ENCODE measurements at regions not wholly inside any gene's neighbourhood (a gene's known extent, or its start where the extent isn't known, plus 50 kb on each side); places are given as distances from the start of the nearest gene placed in this dataset.
A peak's percentile ranks its signal among the peaks of the same experiment; 100 is the strongest.

DNA sequence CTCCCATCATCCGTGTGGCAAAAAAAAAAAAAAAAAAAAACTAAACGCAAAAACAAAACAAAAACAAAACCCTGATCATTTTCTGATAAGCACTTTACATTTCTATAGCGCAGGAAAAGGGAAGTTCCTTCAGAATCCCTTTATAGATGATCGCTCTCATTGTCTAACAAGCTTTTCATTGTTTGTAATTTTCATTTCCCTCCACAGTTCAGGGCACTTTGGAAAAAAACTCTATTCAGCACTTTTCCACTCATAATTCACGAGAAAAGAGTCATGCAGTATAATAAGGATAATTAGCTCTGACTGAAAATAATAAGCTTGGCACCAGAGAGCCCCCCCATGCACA, 89.4 kb upstream of the ATXN1 start:
- DNase-seq: no peak

DNA sequence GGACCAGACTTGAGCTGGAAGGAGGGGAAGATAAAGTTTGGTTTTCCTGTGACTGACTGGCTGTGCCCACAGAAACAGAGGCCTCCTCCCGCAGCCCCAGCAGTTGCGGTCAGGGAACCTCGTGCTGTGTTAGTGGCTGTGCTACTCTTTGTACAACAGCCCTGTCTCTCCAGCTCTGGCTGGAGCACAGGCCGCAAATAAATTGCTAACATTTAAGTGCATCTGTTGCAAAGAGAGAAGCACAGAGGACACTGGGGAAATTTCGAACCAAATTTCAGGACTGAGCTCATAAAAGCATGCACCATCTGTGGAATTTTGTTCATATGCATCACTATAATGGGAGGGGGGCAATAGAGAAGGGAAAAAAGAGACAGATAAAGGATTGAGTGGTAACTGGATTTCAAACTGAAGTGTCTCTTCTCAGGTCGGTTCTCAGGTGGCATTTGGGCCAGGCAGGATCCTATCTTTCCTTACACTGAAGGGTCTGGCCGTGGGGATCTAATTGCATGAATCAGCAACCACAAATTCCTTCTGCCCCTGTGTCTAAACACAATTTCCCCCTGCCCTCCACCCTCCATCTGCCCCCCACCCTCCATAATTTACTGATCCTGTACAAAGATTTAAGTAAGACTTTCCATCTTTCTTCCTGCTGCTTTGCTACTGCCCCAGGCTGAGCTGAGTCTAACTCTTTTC, 88.9 kb upstream of the ATXN1 start:
- DNase-seq: peak; percentile 51

DNA sequence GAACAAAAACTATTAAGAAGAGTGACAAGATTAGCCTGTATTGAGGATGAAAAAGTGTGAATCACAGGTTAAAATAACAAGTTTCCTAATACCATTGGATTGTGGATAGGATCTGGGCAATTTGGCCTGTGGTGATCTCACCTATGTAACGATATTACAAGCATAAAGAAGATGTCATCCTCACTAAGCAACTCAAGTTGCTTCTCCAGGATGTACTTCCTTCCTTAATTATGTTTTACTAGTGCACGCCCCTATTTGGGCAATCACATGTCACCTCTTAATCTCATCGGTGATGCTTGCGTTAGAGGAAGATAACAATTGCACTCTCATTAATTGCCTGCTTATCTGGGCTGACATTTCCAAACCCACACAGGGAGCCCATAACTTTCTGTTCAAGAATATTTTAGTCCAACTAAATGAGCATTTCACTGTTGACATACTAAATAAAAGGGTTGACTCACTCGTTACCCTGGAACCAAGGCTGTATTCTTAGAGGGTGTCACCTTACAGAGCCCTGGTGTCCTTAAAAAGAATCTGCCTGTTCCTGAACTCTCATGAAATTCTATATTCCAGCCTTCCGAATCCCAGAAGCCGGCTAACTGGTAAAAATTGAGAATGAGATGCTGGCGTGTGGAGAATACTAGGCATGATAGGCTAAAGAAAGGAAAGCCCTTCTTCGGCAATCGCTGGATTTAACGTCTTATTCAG, 88.2 kb upstream of the ATXN1 start:
- no peak for DNase-seq

DNA sequence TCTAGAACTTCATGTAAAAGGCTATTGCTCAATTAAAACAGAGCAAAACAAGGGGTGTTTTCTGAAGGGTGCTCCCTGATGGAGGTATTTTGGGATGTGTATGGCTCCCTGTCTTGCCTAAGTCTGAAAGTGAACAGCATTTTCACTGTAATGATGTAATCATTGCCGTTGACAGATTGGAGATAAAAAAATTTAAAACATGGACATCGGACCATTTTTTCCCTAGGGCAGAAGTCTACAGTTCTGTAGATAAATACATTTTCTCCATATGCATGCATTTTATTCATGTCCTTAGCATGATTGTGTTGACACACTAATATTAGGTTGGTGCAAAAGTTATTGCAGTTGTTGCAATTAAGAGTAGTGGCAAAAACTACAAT, 85.1 kb upstream of the ATXN1 start:
- DNase-seq: no peak

DNA sequence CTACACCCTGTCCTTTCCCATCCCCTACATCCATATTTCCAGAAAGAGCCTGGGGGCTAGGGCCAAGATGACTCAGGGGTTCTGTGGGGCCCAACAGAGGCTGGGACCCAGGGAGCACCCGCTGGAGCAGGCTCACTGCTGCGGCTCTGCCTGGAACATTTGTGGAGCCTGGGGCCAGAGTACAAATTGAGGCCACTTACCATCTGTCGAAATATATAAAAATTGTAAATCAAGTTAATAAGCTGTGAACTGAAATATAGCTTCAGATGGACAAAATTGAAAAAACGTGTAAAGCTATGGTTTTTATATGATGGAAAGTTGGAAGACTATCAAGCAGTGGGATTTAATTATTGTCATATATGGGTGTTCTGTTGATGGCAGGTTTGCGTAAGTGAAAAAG, 82.9 kb upstream of the ATXN1 start:
- peak; percentile 62 for DNase-seq

DNA sequence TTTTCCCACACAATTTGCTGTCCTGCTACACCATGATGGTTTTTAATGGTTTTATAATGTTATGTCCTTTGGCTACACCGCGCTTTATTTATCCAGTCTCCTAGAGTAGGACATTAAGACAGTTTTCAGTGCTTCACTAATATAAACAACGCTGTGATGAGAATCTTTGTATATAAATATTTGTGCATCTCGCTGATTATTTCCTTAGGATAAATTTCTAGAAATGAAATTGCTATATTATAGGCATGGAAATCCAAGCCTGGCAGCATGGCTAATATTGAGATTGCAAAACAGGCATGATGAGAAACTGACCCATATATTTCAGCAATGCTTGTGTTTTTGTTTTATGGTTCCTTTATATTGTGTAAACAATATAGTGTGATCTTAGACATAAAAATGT, 81.4 kb upstream of the ATXN1 start:
- no peak for DNase-seq

DNA sequence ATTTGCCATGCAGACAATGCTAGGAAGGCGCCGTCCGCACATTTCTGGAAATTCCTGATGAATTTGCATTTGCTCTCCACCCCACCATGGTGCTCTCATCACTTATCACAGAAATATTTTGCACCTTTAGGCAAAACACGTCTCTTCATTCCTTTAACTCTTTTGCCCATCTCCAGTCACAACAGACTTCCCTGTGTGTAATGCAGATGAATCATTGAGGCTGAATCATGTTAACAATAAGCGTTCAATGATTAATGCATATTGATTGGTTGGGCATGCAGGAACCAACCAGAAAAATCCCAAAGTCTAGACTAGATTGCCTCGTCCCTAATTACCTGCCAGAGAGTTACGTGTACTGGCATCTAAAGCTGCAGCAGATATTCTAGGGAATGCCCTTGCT, 80.0 kb upstream of the ATXN1 start:
- DNase-seq: no peak

DNA sequence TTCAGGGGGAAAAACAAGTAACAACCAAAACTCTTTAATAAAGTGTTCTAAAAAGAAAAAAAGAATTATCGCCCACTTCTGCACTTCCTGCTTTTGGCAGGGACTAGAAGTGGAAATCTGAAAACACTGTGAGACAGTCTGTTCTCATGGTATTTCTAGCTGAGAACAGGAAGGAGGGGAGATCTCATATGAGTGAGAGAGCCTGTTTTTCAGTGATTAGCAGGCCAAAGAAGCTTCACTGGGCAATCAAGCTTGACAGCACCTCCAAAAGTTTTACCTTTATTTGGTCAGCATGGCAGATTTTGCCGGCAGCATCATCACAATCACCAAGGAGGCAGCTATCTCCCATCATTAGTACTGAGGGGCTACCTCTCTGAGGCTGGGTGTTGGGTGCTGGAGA, 79.5 kb upstream of the ATXN1 start:
- DNase-seq: no peak

DNA sequence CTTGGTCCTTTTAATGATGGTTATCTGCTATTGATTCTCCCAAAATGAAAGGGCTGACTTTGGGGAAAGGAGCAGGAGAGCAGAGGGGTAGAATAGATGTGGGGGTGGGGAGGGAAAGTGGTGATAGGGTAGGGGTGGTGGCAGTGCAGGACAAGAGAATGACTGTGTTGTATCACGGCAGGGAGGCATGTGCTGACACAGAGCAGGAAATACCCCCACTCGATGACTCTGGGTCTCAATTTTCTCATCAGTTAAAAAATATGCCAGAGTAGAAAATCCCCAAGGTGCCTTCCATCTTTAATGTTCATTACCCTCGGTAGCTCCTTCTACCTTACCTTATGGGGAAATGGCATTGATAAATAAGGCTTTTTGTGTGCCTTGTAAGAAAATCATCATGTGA, 79.0 kb upstream of the ATXN1 start:
- DNase-seq: no peak

DNA sequence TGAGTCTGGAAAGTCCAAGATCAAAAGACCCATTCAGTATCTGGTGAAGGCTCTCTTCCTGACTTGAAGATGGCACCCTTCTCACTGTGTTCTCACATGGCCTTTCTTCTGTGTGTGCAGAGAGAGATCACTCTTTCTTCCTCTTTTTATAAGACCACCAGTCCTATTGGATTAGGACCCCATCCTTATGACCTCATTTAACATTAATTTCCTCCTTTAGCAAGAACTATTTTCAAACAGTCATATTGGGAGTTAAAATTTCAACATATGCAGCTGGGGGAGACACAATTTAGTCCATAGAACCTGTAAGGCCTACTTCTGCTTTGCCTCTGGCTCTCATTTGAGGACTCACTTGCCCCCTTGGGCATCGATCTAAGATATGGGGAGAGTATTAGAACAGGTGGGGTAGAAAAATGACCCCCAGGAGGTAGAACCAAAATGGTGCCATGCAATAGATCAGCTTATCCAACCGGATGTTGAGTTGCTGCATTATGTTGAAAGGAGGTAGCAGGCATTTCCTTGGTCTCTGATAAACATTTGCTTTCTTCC, 78.4 kb upstream of the ATXN1 start:
- no peak for DNase-seq

DNA sequence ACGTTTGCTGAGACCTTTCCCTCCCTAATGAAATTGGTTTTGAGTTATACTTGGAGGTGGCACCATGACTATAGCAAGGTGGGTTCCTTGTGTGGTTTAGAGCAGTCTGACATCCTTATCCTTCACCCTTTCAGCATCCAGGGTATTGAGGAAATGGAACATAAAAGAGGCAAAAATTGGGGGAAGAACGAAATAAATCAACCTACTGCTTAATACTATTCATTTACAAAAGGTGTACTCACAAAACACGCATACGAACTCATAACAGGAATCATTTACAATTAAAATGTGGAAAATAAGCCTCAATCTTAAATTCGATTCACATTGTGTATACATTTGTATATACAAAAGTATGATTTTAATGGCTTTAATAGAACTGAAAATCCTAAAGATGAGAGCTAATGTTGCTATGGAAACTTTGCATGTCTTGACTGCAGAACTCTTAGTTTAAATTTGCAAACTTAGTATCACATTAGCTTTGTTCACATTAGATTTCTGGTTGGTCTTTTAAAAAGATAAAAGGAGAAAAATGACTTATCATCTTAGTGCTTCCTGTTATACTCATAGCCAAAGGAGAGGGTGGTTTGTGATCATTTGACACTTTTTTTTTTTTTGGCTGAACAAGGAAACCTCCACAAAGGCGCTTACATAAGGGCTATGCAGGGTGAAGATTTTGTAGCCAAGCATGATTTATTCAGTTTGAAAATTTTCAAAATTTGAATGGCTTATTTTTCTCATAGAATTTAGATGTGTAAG, 76.1 kb upstream of the ATXN1 start:
- no peak for DNase-seq

DNA sequence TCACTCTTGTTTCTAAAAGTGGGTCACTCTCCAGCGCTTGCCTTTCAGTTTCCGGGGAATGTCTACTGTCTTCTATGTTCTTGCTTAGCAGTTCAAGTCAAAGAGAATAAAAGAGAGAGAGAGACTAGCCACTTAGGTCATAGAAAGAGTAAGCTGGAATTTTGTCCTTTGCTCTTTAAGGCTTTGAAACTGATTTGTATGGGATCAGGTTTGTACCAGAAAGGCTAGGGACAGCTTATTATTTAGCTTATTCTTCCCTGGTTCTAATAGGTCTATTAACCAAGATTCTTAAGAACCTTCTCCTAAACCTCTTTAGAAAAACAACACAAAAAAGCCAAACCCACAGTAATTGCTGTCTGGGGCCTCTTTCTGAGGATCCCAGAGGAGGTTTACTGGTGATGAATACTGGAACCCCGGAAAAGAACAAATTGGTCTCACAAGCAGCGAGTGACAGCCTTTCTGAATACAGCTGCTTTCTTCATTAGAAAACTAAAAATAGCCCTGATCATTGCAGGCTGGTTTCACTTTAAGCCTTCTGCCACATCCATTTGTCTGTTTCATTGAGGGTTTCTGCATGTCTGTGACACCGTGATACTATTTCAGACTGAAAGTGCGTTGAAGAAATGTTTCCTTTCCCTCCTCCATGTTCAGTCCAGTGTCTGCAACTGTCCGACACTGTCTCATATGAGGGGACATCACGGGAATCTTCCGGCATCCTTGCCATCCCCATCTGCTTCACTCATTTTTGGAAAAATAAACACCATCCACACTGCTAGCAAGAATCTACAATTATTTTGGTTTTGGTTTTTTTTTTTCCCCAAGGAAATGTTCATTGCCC, 75.1 kb upstream of the ATXN1 start:
- peak; percentile 31 for DNase-seq

DNA sequence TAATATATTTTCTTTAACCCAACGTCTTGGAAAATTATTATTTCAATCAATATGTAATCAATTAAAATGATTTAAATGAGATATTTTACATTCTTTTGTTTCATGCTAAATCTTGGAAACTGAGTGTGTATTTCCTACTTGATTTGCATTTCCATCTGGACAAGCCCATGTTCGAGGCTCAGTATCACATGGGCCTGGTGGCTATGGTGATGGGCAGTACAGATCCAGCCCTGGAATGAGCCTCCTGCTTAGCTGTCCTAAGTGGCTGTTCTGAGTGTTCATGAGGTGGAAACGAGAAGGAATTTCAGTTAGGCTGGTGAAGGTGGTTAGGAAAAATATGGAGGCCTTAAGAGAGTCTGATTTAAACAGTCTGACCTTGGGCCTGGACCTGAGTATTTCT, 73.0 kb upstream of the ATXN1 start:
- no peak for DNase-seq

DNA sequence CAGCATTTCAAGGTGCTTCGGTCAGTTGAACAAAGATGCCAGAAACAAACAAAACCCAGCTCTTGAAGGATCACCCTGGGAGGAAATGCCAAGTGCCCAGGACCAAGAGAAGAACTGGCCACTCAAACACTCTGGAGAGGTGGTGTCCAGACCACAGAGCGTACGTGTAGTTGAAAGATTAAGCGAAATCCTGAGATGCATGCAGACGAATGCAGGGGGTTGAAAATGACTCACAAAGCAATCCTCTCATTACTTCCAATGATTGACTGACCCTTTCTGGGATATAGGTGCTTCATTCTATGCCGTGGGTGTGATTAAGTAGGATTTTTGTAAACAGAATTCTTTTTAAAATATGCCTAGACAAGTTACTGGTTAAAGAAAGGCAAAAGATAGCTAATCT, 71.5 kb upstream of the ATXN1 start:
- DNase-seq: no peak

DNA sequence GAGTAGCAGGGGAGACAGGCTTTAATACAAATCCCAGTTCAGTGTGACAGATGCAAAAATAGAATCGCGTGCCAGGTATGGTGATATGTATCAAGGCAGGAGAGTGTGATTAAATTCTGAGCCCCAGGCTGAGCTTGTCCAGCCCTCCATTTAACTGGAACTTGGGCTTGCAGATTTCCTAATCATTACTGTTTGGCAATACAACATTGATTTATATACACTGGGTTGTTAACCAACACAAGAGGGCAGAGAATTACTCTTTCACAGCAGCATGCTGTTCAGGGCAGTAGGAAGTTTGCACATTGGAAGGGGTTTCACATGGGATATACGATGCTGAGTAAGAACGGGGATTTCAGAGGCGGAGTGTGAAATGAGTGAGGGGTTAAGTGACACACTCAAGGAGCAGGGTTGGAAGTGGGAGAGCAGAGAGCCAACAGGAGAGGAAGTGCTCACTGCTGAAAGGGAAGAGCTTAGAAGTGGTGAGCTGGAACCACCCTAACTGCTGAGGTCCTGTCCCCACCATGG, 70.8 kb upstream of the ATXN1 start:
- DNase-seq: no peak

DNA sequence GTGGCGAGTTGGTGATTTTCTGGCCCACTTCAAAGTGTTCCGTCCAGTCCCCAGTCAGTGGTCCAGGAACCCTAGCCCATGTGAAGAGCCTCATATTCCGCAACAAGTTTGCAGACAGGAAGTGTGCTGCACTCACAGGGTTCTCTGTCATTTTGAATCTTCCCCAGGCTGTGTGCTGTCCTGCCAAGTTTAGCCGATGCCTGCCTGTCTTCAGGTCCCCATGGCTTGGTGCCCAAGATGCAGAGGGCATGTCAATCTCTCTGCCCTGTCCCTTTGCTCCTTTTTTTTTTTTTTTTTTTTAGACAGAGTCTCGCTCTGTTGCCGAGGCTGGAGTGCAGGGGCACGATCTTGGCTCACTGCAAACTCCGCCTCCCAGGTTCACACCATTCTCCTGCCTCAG, 69.9 kb upstream of the ATXN1 start:
- no peak for DNase-seq

DNA sequence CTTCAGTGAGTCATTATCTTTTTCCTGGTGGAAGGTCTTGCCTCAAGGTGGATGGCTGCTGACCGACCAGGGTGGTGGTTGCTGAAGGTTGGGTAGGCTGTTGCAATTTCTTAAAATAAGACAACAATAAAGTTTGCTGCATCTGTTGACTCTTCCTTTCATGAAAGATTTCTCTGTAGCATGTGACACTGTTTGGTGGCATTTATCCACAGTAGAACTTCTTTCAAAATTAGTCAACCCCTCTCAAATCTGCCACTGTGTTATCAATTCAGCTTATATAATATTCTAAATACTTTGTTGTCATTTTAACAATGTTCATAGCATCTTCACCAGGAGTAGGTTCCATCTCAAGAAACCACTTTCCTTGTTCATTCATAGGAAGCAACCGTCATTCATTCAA, 66.8 kb upstream of the ATXN1 start:
- no peak for DNase-seq

DNA sequence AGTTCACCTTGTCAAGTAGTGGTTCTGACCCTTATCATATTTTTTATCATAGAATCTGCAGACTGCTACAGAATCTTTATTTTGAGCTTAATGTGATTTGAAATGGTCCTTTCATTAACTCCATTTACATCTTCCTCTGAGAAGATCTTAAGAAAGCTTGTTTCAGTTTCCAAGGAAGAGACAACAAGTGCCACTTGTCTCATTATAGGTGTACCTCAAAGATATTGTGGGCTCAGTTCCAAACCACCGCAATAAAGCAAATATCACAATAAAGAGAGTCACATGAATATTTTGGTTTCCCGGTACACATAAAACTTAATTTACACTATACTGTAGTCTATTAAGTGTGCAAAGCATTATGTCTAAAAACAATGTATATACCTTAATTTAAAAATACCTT, 66.4 kb upstream of the ATXN1 start:
- DNase-seq: no peak

DNA sequence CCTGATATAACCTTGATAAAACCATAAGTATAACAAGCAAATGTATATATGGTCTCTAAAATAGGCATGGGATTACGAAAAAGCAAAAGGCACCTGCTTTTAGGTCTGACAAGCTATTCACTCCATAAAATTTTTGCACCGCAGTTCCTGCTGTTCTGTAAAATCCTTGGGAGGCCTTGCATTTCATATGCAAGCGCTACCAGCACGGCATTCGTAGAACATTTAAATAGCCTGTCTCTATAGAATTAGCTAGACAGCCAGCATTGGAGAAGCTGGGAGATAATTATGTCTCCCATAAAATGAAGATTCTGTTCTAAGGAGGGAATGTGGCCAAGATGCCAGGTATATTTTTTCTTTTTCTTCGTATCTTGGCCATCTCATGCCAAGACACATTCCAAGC, 64.5 kb upstream of the ATXN1 start:
- DNase-seq: no peak

DNA sequence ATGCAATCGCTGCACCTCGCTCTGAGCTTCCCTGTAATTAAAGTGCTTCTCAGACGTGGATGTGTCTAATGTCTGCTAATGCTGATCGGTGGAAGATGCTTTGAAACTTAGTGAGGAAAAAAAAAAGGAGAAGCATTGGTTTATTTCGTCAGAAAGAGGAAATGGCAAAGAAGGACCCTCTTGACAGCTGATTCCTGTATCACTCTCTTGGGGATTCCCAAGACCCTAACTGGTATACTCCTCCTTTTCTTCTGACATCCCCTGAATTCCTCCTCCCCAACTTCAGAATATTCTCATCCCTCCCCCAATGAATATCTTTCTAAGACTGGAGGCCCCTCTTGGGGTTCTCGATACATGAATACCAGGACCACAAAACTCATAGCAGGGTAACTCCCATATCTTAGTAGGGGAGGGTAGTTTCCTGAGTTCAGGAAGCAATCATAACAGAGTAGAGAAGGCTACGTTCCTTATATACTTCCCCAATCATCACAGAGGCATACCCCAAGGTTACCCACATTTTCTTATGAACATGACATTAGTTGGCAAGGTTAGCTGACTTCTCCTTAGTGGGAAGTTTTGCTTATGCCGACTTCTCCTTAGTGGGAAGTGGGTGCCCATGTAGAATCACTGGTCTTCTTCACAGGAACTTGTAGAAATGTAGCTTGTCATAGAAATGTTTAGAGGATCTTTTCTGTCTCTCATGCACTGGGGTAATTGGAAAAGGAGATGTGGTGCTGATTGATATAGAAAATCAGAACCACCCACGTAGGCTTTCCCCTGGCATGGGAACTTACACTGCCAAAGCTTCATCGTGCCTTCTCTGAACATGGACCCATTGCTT, 63.8 kb upstream of the ATXN1 start:
- no peak for DNase-seq

DNA sequence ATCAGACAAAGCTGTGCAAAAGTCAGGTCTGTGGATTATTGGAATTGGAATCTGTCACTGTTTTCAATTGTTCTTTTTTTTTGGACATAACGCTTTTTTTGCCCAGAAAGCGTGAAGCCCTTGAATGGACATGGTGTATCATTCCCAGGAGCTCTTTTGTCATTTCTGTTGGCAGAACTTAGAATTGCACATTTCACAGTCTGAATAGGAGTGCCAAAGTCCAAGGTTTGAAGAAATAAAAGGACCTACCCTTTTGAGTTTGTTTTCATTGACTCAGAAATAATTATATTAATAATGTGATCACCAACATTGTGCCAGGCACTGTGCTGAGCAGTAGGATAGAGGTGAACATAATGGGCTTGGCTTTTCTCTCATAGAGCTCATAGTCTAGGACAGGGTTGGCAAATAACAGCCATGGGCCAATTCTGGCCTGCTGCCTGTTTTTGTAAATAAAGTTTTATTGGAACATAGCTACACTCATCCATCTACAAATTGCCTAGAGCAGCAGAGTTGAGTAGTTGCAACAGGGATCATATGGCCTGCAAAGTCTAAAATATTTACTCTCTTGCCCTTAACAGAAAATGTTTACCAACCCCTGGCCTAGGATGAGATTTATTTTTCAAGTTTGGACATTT, 62.6 kb upstream of the ATXN1 start:
- DNase-seq: no peak

Data from right hindlimb (tissue), 1 donor.